ENCODE measurements at regions not wholly inside any gene's neighbourhood (a gene's known extent, or its start where the extent isn't known, plus 50 kb on each side); places are given as distances from the start of the nearest gene placed in this dataset.

- no peak for ATAC-seq (ENCODE audit: low FRiP score in 2 of 2)
- Histone ChIP-seq H3K27me3 (no peaks in the 10 kb centered on the region), H3K36me3 (no peaks in the 10 kb centered on the region), H3K27ac (no peak overlapping the region), H3K9me3 (peaks cover 0 to 4% (median 0%) of the 10 kb centered on the region in 4 donors), H3K4me1 (no peaks in the 10 kb centered on the region), H3K4me3 (no peak overlapping the region)
- TF ChIP-seq POLR2AphosphoS5 (IDR thresholded peaks at IDR 0.05) (no peak), CTCF (IDR thresholded peaks at IDR 0.05) (no peak), EP300 (IDR thresholded peaks at IDR 0.05) (no peak)
- no peak for DNase-seq
- 70 to 73% methylated on average over 5 of the region's 5 CpGs for WGBS, 2 donors
Measured at GRCh38 chr10:35705051-35705450, 63.0 kb upstream of the FZD8 start.

GRCh38 chr10:35704401-35704800, 62.3 kb upstream of the FZD8 start:
- Histone ChIP-seq H3K4me1 (no peaks in the 10 kb centered on the region), H3K36me3 (no peaks in the 10 kb centered on the region), H3K4me3 (no peak overlapping the region), H3K27me3 (no peaks in the 10 kb centered on the region), H3K9me3 (peaks cover 0 to 4% (median 0%) of the 10 kb centered on the region in 4 donors), H3K27ac (no peak overlapping the region)
- ATAC-seq (ENCODE audit: low FRiP score in 2 of 2) (no peak), DNase-seq (no peak)
- TF ChIP-seq CTCF (IDR thresholded peaks at IDR 0.05), result no peak
- no peak for TF ChIP-seq EP300 (IDR thresholded peaks at IDR 0.05)
- TF ChIP-seq POLR2A (IDR thresholded peaks at IDR 0.05), result no peak
- TF ChIP-seq POLR2AphosphoS5 (IDR thresholded peaks at IDR 0.05), result no peak

- ATAC-seq (ENCODE audit: low FRiP score in 2 of 2) (no peak), DNase-seq (no peak)
- TF ChIP-seq POLR2A (IDR thresholded peaks at IDR 0.05) (no peak), EP300 (IDR thresholded peaks at IDR 0.05) (no peak), CTCF (IDR thresholded peaks at IDR 0.05) (no peak), POLR2AphosphoS5 (IDR thresholded peaks at IDR 0.05) (no peak)
- Histone ChIP-seq H3K27me3 (no peaks in the 10 kb centered on the region), H3K9me3 (no peaks in the 10 kb centered on the region), H3K27ac (no peak overlapping the region), H3K4me3 (no peak overlapping the region), H3K4me1 (no peaks in the 10 kb centered on the region), H3K36me3 (no peaks in the 10 kb centered on the region)
- 85 to 86% methylated on average over 12 of the region's 12 CpGs for WGBS, 2 donors
Measured at GRCh38 chr10:35700487-35700882, 58.4 kb upstream of the FZD8 start.

- no peak for ATAC-seq (ENCODE audit: low FRiP score in 2 of 2)
- TF ChIP-seq POLR2A (IDR thresholded peaks at IDR 0.05), result no peak
- no peak for TF ChIP-seq EP300 (IDR thresholded peaks at IDR 0.05)
- TF ChIP-seq CTCF (IDR thresholded peaks at IDR 0.05), result no peak
- TF ChIP-seq POLR2AphosphoS5 (IDR thresholded peaks at IDR 0.05), result no peak
Measured at GRCh38 chr10:35699848-35700486, 57.9 kb upstream of the FZD8 start.

More at GRCh38 chr10:35699848-35700486, 57.9 kb upstream of the FZD8 start:
- no peaks in the 10 kb centered on the region for H3K4me1 ChIP-seq
- H3K4me3 ChIP-seq, result no peak overlapping the region
- H3K27me3 ChIP-seq, result no peaks in the 10 kb centered on the region
- no peaks in the 10 kb centered on the region for H3K36me3 ChIP-seq
- WGBS, 2 donors, result 85 to 88% methylated on average over 5 of the region's 5 CpGs
- H3K27ac ChIP-seq, result no peak overlapping the region
- no peak for DNase-seq
- H3K9me3 ChIP-seq, result no peaks in the 10 kb centered on the region

All from upper lobe of left lung (tissue), 6 donors.